Naive B cell (primary cell): ENCODE measurements at regions not wholly inside any gene's neighbourhood (a gene's known extent, or its start where the extent isn't known, plus 50 kb on each side); places are given as distances from the start of the nearest gene placed in this dataset.

Experiments used
- ATAC-seq, 2 donors: fragments of 150-1000 bp; cut with Tn5 transposase; 2 replicates each; pipeline ENCODE4 v1.10.0; 2021; ENCODE audit warnings: low read depth in 2 of 2, mild to moderate bottlenecking in 2 of 2, moderate library complexity in 2 of 2
- DNase-seq: peaks from one replicate; pipeline ENCODE4 v3.0.0; 2022
- H3K27ac Mint-ChIP-seq, 6 donors: one replicate each; pipeline ENCODE4 v1.8.0; 2020 to 2022; ENCODE audit warnings: mild to moderate bottlenecking in 6 of 6, mixed read lengths in 6 of 6, moderate library complexity in 5 of 6, inconsistent platforms in 2 of 6
- H3K27me3 Mint-ChIP-seq, 3 donors: one replicate each; pipeline ENCODE4 v1.8.0; 2021 to 2022; ENCODE audit warnings: mixed read lengths in 3 of 3, mild to moderate bottlenecking in 1 of 3
- H3K36me3 Mint-ChIP-seq, 2 donors: one replicate each; pipeline ENCODE4 v1.8.0; 2020 to 2022; ENCODE audit warnings: mixed read lengths in 2 of 2, inconsistent platforms in 1 of 2, mild to moderate bottlenecking in 1 of 2
- H3K4me1 Mint-ChIP-seq, 3 donors: one replicate each; pipeline ENCODE4 v1.8.0; 2020 to 2022; ENCODE audit warnings: mixed read lengths in 3 of 3, inconsistent platforms in 1 of 3, mild to moderate bottlenecking in 1 of 3, moderate library complexity in 1 of 3
- H3K4me3 Mint-ChIP-seq, 8 donors: one replicate each; pipeline ENCODE4 v1.8.0; 2020 to 2022; ENCODE audit warnings: mild to moderate bottlenecking in 8 of 8, mixed read lengths in 8 of 8, moderate library complexity in 8 of 8, inconsistent platforms in 2 of 8
- H3K9me3 Mint-ChIP-seq, 7 donors: one replicate each; pipeline ENCODE4 v1.8.0; 2020 to 2022; ENCODE audit warnings: mixed read lengths in 7 of 7, mild to moderate bottlenecking in 5 of 7, inconsistent platforms in 2 of 7, moderate library complexity in 1 of 7

DNA sequence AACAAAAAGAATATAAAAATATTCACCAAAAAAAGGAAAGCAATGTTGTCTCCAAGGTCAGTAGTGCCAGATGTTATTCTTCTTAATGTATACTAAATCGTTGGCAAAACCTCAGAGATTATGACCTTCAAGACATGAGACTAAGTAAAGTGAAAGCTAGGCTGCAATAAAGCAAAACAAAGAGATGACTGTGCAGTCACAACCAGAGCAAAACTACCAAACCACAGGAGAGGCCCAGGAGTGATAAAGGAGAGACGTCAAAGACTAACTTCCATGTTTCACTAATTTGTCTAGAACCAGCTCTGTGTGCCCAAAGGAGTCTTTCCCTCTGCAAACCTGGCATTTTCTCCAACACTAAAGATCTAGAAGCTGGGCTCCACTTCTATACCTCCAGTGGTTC, 155.9 kb upstream of the POU3F2 start:
- Mint-ChIP-seq H3K27me3 (no peaks in the 10 kb centered on the region), H3K4me3 (no peak overlapping the region), H3K4me1 (no peaks in the 10 kb centered on the region), H3K36me3 (no peaks in the 10 kb centered on the region), H3K27ac (no peak overlapping the region), H3K9me3 (peaks cover 0 to 12% (median 6%) of the 10 kb centered on the region in 7 donors)
- DNase-seq: no peak
- ATAC-seq: no peak

DNA sequence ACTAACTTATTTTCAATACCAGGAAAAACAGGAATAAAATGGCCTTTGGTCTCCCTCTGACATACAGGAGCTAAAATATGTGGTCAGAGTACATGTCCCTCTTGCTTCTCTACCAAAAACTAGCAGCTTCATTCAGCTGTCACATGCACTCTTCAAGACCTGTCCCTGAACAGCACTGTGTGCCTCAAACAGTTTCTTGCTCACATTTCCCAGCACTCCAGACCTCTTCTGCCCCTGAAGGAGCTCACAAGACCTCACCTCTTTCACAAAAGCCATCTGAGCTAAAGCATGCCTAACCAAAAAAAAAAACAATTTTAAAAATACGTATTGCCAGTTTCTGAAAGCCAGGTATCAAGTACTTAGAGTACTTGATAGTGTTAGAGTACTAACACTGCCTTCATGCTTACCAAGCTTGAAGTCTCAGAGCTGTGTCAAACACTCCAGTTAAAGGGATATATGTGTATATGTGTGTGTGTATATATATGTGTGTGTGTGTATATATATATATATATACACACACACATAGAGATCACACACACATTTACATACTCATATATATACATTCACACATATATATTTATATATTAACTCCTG, 148.3 kb upstream of the POU3F2 start:
- Mint-ChIP-seq H3K4me3 (no peak overlapping the region), H3K27ac (no peak overlapping the region), H3K4me1 (no peaks in the 10 kb centered on the region), H3K36me3 (no peaks in the 10 kb centered on the region), H3K27me3 (no peaks in the 10 kb centered on the region), H3K9me3 (no peaks in the 10 kb centered on the region)
- no peak for ATAC-seq
- DNase-seq: no peak

DNA sequence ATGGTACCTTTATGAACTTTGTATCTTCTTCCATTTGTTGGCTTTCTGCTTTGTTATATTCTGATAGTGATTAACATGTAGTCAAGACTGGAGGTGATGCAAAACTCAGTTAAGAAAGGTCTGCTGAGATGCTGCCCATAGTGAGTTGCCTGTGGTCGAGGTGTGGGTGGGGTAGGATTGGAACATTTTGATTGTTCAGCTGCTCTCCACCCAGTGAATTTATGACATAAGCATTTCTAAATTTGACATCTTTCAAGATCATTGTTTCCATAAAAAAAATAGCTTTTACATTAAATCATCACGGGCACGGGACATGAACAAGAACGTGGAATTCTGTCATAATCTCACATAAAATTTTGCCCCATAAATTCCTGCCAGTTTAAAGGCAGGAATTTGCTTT, 146.6 kb upstream of the POU3F2 start:
- ATAC-seq (no peak), DNase-seq (no peak)
- H3K27me3 Mint-ChIP-seq: no peaks in the 10 kb centered on the region
- H3K9me3 Mint-ChIP-seq: peaks cover 0 to 5% (median 0%) of the 10 kb centered on the region in 7 donors
- H3K36me3 Mint-ChIP-seq: no peaks in the 10 kb centered on the region
- no peak overlapping the region for H3K27ac Mint-ChIP-seq
- H3K4me1 Mint-ChIP-seq: no peaks in the 10 kb centered on the region
- no peak overlapping the region for H3K4me3 Mint-ChIP-seq

DNA sequence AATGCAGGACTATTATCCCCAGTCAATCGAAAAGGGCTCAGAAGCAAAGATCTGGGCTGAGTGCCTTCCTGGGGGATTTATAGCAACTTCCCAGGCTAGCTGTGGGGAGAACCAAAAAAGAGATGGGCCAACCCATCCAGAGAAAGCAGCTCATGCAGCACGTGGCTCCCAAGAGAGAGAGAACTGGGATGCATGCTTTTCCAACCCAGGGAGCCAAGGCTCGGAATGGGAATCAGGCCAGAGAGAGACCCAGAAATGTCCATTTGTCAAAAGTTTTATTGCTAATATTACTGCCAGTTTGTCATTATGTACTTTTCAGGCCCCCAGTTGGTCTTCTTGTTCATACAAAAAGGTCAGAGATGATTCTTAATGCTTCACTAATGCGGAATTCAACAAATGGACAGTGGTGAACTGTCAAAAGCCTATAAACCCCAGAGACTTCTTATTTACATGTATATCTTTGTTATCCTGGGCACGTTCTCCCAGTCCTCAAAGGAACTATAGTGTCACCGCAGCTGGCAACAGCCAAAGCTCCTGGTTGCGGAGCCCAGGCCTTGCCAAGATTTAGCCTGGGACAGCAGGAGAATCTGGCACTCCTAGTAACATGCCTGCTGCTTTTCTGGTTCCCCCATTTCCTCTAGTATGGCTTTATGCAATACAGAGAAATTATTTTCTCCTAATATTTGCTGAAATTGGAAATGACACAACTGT, 139.1 kb upstream of the POU3F2 start:
- Mint-ChIP-seq H3K9me3 (peaks cover 0 to 8% (median 0%) of the 10 kb centered on the region in 7 donors), H3K27ac (no peak overlapping the region), H3K27me3 (no peaks in the 10 kb centered on the region), H3K4me3 (no peak overlapping the region), H3K36me3 (no peaks in the 10 kb centered on the region), H3K4me1 (no peaks in the 10 kb centered on the region)
- DNase-seq (no peak), ATAC-seq (no peak)

DNA sequence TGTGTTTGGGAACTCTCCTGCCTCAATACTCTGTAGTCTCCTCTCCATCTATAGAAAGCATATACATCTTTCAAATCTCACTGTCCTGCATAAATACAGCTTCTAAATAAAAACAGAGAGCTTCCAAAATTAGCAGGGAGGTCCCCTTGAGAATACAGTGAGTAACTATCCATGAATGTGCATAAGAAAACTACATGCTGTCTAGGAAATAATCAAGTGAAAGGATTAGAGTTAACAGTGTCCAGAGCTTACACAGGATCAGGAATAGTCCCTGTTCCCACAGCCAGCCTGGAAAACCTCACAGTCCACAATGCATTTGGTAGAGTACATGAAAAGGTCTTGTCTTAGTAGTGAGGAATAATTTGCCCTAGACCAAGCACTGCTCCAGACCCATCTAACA, 123.0 kb upstream of the POU3F2 start:
- Mint-ChIP-seq H3K27ac (no peak overlapping the region), H3K4me1 (no peaks in the 10 kb centered on the region)

GRCh38 chr6:98716341-98716740, 118.0 kb upstream of the POU3F2 start:
- peaks cover 0 to 13% (median 2%) of the 10 kb centered on the region in 7 donors for H3K9me3 Mint-ChIP-seq
- peak overlapping the region in 1 of 6 donors; percentile 14 for H3K27ac Mint-ChIP-seq
- H3K4me1 Mint-ChIP-seq: no peaks in the 10 kb centered on the region
- no peak for DNase-seq
- no peak overlapping the region for H3K4me3 Mint-ChIP-seq
- no peak for ATAC-seq
- no peaks in the 10 kb centered on the region for H3K36me3 Mint-ChIP-seq
- H3K27me3 Mint-ChIP-seq: peaks cover 5 to 23% (median 19%) of the 10 kb centered on the region in 3 donors

More for the DNA sequence above, 123.0 kb upstream of the POU3F2 start:
- ATAC-seq (no peak), DNase-seq (no peak)
- H3K27me3 Mint-ChIP-seq: peaks cover 0 to 4% (median 3%) of the 10 kb centered on the region in 3 donors
- H3K4me3 Mint-ChIP-seq: no peak overlapping the region
- no peaks in the 10 kb centered on the region for H3K36me3 Mint-ChIP-seq
- peaks cover 0 to 13% (median 0%) of the 10 kb centered on the region in 7 donors for H3K9me3 Mint-ChIP-seq

GRCh38 chr6:98717322-98717877, 117.0 kb upstream of the POU3F2 start:
- DNase-seq: no peak
- peaks cover 0 to 5% (median 2%) of the 10 kb centered on the region in 7 donors for H3K9me3 Mint-ChIP-seq
- ATAC-seq: no peak
- no peak overlapping the region for H3K27ac Mint-ChIP-seq
- no peaks in the 10 kb centered on the region for H3K4me1 Mint-ChIP-seq
- H3K36me3 Mint-ChIP-seq: no peaks in the 10 kb centered on the region
- peaks cover 5 to 23% (median 16%) of the 10 kb centered on the region in 3 donors for H3K27me3 Mint-ChIP-seq
- H3K4me3 Mint-ChIP-seq: no peak overlapping the region

- Mint-ChIP-seq H3K4me1 (no peaks in the 10 kb centered on the region), H3K27ac (no peak overlapping the region), H3K9me3 (peaks cover 0 to 5% (median 0%) of the 10 kb centered on the region in 7 donors), H3K36me3 (no peaks in the 10 kb centered on the region), H3K4me3 (no peak overlapping the region), H3K27me3 (peaks cover 5 to 23% (median 16%) of the 10 kb centered on the region in 3 donors)
- DNase-seq (no peak), ATAC-seq (no peak)
These were observed 116.4 kb upstream of the POU3F2 start for GRCh38 chr6:98717988-98718387.

GRCh38 chr6:98724537-98724936, 109.8 kb upstream of the POU3F2 start:
- no peak for ATAC-seq
- Mint-ChIP-seq H3K27ac (no peak overlapping the region), H3K27me3 (no peaks in the 10 kb centered on the region), H3K4me1 (no peaks in the 10 kb centered on the region), H3K9me3 (peaks cover 0 to 1% (median 0%) of the 10 kb centered on the region in 7 donors), H3K36me3 (no peaks in the 10 kb centered on the region), H3K4me3 (no peak overlapping the region)
- no peak for DNase-seq

DNA sequence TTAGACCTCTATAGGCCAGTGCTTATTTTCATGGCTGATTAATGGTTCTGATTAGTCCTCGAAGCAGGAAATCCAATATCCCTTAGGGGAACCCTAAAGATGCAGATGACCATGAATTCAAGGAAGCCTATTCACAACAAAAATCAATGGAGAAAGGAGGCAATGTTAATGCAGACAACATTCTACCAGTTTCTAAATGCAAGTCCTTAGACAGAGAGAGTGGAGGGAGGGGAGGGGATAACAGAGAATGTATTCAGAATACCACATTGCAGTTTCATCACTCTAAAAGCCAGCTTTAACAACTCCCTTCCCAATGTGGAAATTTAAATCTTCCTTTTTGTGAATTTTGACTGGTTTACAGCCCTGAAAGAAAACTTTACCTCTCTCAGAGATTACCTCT, 87.1 kb upstream of the POU3F2 start:
- H3K9me3 Mint-ChIP-seq: peaks cover 0 to 19% (median 0%) of the 10 kb centered on the region in 7 donors
- H3K36me3 Mint-ChIP-seq: peaks cover 0 to under 1% of the 10 kb centered on the region in 2 donors
- no peak overlapping the region for H3K4me3 Mint-ChIP-seq
- ATAC-seq (no peak), DNase-seq (no peak)
- H3K27ac Mint-ChIP-seq: no peak overlapping the region
- no peaks in the 10 kb centered on the region for H3K4me1 Mint-ChIP-seq
- H3K27me3 Mint-ChIP-seq: no peaks in the 10 kb centered on the region

- Mint-ChIP-seq H3K4me3 (no peak overlapping the region), H3K36me3 (peaks cover 0 to 7% of the 10 kb centered on the region in 2 donors), H3K27ac (no peak overlapping the region), H3K27me3 (no peaks in the 10 kb centered on the region), H3K4me1 (no peaks in the 10 kb centered on the region), H3K9me3 (peaks cover 0 to 24% (median 0%) of the 10 kb centered on the region in 7 donors)
- no peak for ATAC-seq
- no peak for DNase-seq
These were observed 86.4 kb upstream of the POU3F2 start for GRCh38 chr6:98747960-98748359.

DNA sequence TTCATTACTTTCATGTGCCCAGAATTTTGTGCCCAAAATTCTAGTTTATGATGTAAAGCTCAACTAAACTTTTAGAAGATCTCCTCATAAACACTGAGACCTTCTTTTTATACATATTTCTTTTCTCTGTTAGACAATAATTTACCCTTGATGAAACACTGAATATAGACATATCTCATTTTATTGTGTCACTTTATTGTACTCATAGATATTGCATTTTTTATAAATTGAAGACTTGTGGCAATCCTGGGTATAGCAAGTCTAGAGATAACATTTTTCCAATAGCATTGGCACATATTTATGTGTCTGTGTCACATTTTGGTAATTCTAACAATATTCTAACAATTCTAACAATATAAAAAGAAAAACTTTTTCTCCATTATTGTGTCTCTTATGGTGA, 74.9 kb upstream of the POU3F2 start:
- Mint-ChIP-seq H3K9me3 (peaks cover 0 to 12% (median 4%) of the 10 kb centered on the region in 7 donors), H3K27me3 (peaks cover 10 to 22% (median 12%) of the 10 kb centered on the region in 3 donors), H3K27ac (no peak overlapping the region), H3K4me1 (peaks cover 0 to 2% (median 0%) of the 10 kb centered on the region in 3 donors), H3K4me3 (no peak overlapping the region), H3K36me3 (no peaks in the 10 kb centered on the region)
- DNase-seq (no peak), ATAC-seq (no peak)

DNA sequence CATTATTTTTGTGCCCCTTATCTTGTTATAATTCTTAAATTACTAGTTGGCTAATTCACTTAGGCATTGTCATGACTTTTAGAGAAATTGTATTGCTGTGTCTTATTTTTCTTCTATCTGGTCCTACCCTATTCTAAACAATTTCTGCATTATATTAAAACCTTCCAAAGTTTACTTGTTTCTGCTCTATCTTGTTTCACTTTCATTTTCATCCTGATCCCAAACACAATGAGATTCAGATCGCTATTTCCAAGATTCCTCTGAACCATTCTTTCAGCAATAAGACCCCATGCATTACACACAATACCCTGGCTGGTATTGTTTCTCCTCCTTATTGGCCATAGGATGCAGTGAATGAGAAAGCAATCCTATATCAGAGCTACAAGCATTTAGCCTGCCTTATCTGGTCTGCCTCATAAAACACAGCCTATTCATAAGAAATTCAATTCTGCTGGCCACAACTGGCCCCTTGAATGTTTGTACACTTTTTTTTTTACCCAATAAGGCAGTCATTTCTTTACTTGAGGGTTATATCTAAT, 69.9 kb upstream of the POU3F2 start:
- Mint-ChIP-seq H3K36me3 (no peaks in the 10 kb centered on the region), H3K9me3 (peaks cover 0 to 10% (median 4%) of the 10 kb centered on the region in 7 donors), H3K4me3 (peak overlapping the region in 1 of 8 donors; percentile 34), H3K27me3 (peaks cover 9 to 30% (median 13%) of the 10 kb centered on the region in 3 donors), H3K4me1 (peaks cover 0 to 4% (median 0%) of the 10 kb centered on the region in 3 donors), H3K27ac (no peak overlapping the region)
- no peak for DNase-seq
- no peak for ATAC-seq

DNA sequence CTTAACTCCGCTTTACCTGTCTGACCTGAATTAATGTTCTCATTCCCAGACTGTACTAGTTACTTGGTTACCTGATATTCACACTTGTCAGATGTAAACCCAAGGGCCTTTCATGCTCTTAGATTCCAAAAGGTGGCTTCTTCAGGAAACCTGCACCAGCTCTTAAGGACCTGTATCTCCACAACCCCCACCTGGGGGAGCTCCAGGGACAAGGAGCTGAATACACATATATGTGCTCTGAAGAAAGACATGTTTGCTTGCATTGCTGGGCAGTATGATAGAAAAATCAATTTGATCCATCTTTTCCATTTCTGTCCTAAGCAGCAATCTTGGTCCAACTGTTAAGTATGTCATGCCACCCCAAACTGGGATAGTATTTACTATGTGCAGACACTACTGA, 64.8 kb upstream of the POU3F2 start:
- no peak overlapping the region for H3K4me3 Mint-ChIP-seq
- H3K9me3 Mint-ChIP-seq: no peaks in the 10 kb centered on the region
- H3K27me3 Mint-ChIP-seq: peaks cover 6 to 28% (median 18%) of the 10 kb centered on the region in 3 donors
- no peak for DNase-seq
- H3K4me1 Mint-ChIP-seq: peaks cover 0 to 1% (median 0%) of the 10 kb centered on the region in 3 donors
- H3K36me3 Mint-ChIP-seq: no peaks in the 10 kb centered on the region
- no peak overlapping the region for H3K27ac Mint-ChIP-seq
- no peak for ATAC-seq
